SK-N-SH (cell line): ENCODE measurements at regions not wholly inside any gene's neighbourhood (a gene's known extent, or its start where the extent isn't known, plus 50 kb on each side); places are given as distances from the start of the nearest gene placed in this dataset.

Source experiments
- CTCF ChIA-PET: fragments of 300-600, 350-600 bp; formaldehyde crosslinking; extraction: SDS; loops from one replicate; lab custom pipeline; 2021; lab: Yijun Ruan, JAX
- POLR2A ChIA-PET: fragments of 350-600 bp; sonication (Branson Sonifier 250); formaldehyde crosslinking; extraction: SDS; loops from one replicate; lab custom pipeline; 2020; ENCODE audit warnings: antibody characterized with exemption, inconsistent platforms; lab: Yijun Ruan, JAX
- DNase-seq: peaks from one replicate; pipeline ENCODE4 v3.0.0; 2012
- H2AFZ ChIP-seq: fragments of 200-600 bp; sonication (generic); 2 replicates; pipeline ENCODE4 v1.8.1; 2016; ENCODE audit warnings: antibody characterized with exemption, mild to moderate bottlenecking, low read depth
- H3F3A ChIP-seq: fragments of 200-600 bp; sonication (generic); replicated peaks from 2 replicates; pipeline ENCODE3; 2016; ENCODE audit warnings: antibody characterized with exemption, mild to moderate bottlenecking; ENCODE audit not compliant: insufficient read depth
- H3K27ac ChIP-seq, 2 experiments: fragments of 200-500 bp in 1 of 2; fragments of 200-600 bp in 1 of 2; sonication (Bioruptor generic) in 1 of 2; sonication (generic), shearing (Covaris generic) in 1 of 2; 2 replicates each; pipeline versions ENCODE4 v1.5.1 to v1.6.1; 2014 to 2016; ENCODE audit warnings: low read depth in 2 of 2, inconsistent platforms in 1 of 2, low read length in 1 of 2, mild to moderate bottlenecking in 1 of 2, mixed read lengths in 1 of 2
- H3K27me3 ChIP-seq: fragments of 200-600 bp; sonication (generic), shearing (Covaris generic); 2 replicates; pipeline ENCODE4 v1.6.1; 2016; ENCODE audit warnings: mixed run types; ENCODE audit not compliant: insufficient read depth
- H3K36me3 ChIP-seq, 2 experiments: fragments of 200-500 bp in 1 of 2; fragments of 200-600 bp in 1 of 2; sonication (Bioruptor generic) in 1 of 2; sonication (generic) in 1 of 2; replicated peaks in 1 of 2; 2 replicates each; pipeline versions ENCODE3 to v1.5.1; 2014 to 2016; ENCODE audit warnings: low read length in 1 of 2, mild to moderate bottlenecking in 1 of 2; ENCODE audit not compliant: insufficient read depth in 2 of 2, control insufficient read depth in 1 of 2
- H3K4me1 ChIP-seq, 2 experiments: fragments of 200-500 bp in 1 of 2; fragments of 200-600 bp in 1 of 2; sonication (Bioruptor generic) in 1 of 2; sonication (generic), shearing (Covaris generic) in 1 of 2; 2 replicates each; pipeline versions ENCODE4 v1.5.1 to v1.6.1; 2014 to 2016; ENCODE audit warnings: low read depth in 1 of 2, low read length in 1 of 2, mixed run types in 1 of 2; ENCODE audit not compliant: insufficient read depth in 2 of 2, control insufficient read depth in 1 of 2
- H3K4me2 ChIP-seq: fragments of 200-600 bp; sonication (generic), shearing (Covaris generic); 2 replicates; pipeline ENCODE4 v1.6.1; 2017; ENCODE audit warnings: mixed run types
- H3K4me3 ChIP-seq, 2 experiments: fragments of 200-500 bp in 1 of 2; fragments of 200-600 bp in 1 of 2; sonication (Bioruptor generic) in 1 of 2; sonication (generic), shearing (Covaris generic) in 1 of 2; 2 replicates each; pipeline versions ENCODE4 v1.5.1 to v1.8.1; 2014 to 2016; ENCODE audit warnings: low read depth in 2 of 2, inconsistent platforms in 1 of 2, low read length in 1 of 2, mild to moderate bottlenecking in 1 of 2, mixed read lengths in 1 of 2, moderate library complexity in 1 of 2
- H3K79me2 ChIP-seq: fragments of 200-600 bp; sonication (generic); 2 replicates; pipeline ENCODE4 v1.8.1; 2017; ENCODE audit warnings: mild to moderate bottlenecking; ENCODE audit not compliant: insufficient read depth
- H3K9ac ChIP-seq: fragments of 200-600 bp; sonication (generic); 2 replicates; pipeline ENCODE4 v1.6.1; 2017; ENCODE audit warnings: mixed run types
- H3K9me2 ChIP-seq: fragments of 200-600 bp; sonication (generic); 2 replicates; pipeline ENCODE4 v1.6.1; 2017; ENCODE audit warnings: mixed run types
- H3K9me3 ChIP-seq: fragments of 200-600 bp; sonication (generic); 2 replicates; pipeline ENCODE4 v1.6.1; 2017; ENCODE audit warnings: mixed run types, mild to moderate bottlenecking, moderate library complexity
- H4K20me1 ChIP-seq: fragments of 200-600 bp; sonication (generic); 2 replicates; pipeline ENCODE4 v1.6.1; 2017; ENCODE audit warnings: mild to moderate bottlenecking, mixed run types; ENCODE audit not compliant: insufficient read depth
- CHD2 ChIP-seq: fragments of 150-350 bp; IDR thresholded peaks from 2 replicates; pipeline ENCODE4 v1.6.1; 2018; ENCODE audit warnings: low read length; ENCODE audit not compliant: partially characterized antibody
- FOSL2 ChIP-seq: IDR thresholded peaks from 2 replicates; pipeline ENCODE4 v1.4.0; 2012; ENCODE audit warnings: low read depth, mild to moderate bottlenecking, moderate library complexity, borderline replicate concordance
- FOXM1 ChIP-seq: IDR thresholded peaks from 2 replicates; pipeline ENCODE4 v1.4.0; 2012; ENCODE audit warnings: low read depth, mild to moderate bottlenecking
- GABPA ChIP-seq: IDR thresholded peaks from 2 replicates; pipeline ENCODE4 v1.4.0; 2012; ENCODE audit warnings: low read depth, mild to moderate bottlenecking
- GATA2 ChIP-seq: sonication (generic); formaldehyde crosslinking; IDR thresholded peaks from 2 replicates; pipeline ENCODE4 v1.5.0; 2020; ENCODE audit warnings: mild to moderate bottlenecking, missing genetic modification reagents
- JUND ChIP-seq: IDR thresholded peaks from 2 replicates; pipeline ENCODE4 v1.4.0; 2012
- MXI1 ChIP-seq: IDR thresholded peaks from 2 replicates; pipeline ENCODE4 v1.6.1; 2012; ENCODE audit warnings: mild to moderate bottlenecking, low read depth, low read length, improper control_type of control experiment
- POLR2AphosphoS5 ChIP-seq: IDR thresholded peaks from 2 replicates; pipeline ENCODE4 v1.6.1; 2012; ENCODE audit warnings: low read depth, low read length
- RCOR1 ChIP-seq: fragments of 150-350 bp; IDR thresholded peaks from 2 replicates; pipeline ENCODE4 v1.6.1; 2017; ENCODE audit warnings: antibody characterized with exemption, low read length
- RFX5 ChIP-seq: IDR thresholded peaks from 2 replicates; pipeline ENCODE4 v1.6.1; 2012; ENCODE audit warnings: mild to moderate bottlenecking, improper control_type of control experiment, low read length
- RXRA ChIP-seq: IDR thresholded peaks from 2 replicates; pipeline ENCODE4 v1.4.0; 2012; ENCODE audit warnings: low read depth, mild to moderate bottlenecking, borderline replicate concordance
- TAF1 ChIP-seq: IDR thresholded peaks from 2 replicates; pipeline ENCODE4 v1.6.1; 2012; ENCODE audit warnings: low read depth, mild to moderate bottlenecking, low read length, moderate library complexity, borderline replicate concordance
- TCF12 ChIP-seq: IDR thresholded peaks from 2 replicates; pipeline ENCODE4 v1.4.0; 2012
- TEAD4 ChIP-seq: IDR thresholded peaks from 2 replicates; pipeline ENCODE4 v1.4.0; 2012; ENCODE audit warnings: mild to moderate bottlenecking, borderline replicate concordance; ENCODE audit not compliant: insufficient read depth
- WGBS: methylation state at CpG from one replicate; pipeline ENCODE4 v1.1.6; 2017; ENCODE audit warnings: low lambda C conversion rate; 5-methylcytosine and 5-hydroxymethylcytosine counted together
- TF ChIP-seq, protein P1 (sequence below): IDR thresholded peaks from 2 replicates; pipeline ENCODE4 v1.6.1; 2012; ENCODE audit warnings: mild to moderate bottlenecking, low read depth, low read length, moderate library complexity
- TF ChIP-seq, protein P2 (sequence below): fragments of 150-350 bp; IDR thresholded peaks from 2 replicates; pipeline ENCODE4 v1.6.1; 2016; ENCODE audit warnings: mild to moderate bottlenecking, low read depth, low read length

GRCh38 chr4:175435381-175435783, 376.7 kb downstream of the GPM6A start (continued):
- TF ChIP-seq, protein P1, sequence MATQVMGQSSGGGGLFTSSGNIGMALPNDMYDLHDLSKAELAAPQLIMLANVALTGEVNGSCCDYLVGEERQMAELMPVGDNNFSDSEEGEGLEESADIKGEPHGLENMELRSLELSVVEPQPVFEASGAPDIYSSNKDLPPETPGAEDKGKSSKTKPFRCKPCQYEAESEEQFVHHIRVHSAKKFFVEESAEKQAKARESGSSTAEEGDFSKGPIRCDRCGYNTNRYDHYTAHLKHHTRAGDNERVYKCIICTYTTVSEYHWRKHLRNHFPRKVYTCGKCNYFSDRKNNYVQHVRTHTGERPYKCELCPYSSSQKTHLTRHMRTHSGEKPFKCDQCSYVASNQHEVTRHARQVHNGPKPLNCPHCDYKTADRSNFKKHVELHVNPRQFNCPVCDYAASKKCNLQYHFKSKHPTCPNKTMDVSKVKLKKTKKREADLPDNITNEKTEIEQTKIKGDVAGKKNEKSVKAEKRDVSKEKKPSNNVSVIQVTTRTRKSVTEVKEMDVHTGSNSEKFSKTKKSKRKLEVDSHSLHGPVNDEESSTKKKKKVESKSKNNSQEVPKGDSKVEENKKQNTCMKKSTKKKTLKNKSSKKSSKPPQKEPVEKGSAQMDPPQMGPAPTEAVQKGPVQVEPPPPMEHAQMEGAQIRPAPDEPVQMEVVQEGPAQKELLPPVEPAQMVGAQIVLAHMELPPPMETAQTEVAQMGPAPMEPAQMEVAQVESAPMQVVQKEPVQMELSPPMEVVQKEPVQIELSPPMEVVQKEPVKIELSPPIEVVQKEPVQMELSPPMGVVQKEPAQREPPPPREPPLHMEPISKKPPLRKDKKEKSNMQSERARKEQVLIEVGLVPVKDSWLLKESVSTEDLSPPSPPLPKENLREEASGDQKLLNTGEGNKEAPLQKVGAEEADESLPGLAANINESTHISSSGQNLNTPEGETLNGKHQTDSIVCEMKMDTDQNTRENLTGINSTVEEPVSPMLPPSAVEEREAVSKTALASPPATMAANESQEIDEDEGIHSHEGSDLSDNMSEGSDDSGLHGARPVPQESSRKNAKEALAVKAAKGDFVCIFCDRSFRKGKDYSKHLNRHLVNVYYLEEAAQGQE, result no peak
- TF ChIP-seq TEAD4 (no peak), TAF1 (no peak), GABPA (no peak), POLR2AphosphoS5 (no peak), CHD2 (peak; percentile 37), RCOR1 (peak; percentile 42; the same call in 1 of the 2 replicates), MXI1 (peak; percentile 62; the same call in 1 of the 2 replicates)

DNA sequence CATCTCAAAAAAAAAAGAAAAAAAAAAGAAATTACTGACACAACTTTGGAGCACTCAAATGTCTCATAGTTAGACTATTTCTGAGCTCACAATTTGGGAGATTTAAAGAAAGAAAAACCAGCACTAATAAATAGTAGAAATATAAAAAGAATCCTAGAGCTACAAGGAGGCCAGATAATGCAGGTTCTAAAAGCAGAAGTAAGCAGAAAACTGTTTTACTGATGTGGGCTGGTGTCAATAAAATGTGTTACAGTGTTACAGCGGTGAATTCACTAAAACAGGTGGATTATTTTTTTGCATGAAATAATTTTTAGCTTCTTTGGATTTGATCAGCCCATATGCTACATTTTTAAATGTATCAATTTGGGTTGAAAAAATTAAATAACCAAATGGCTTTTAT, 375.9 kb downstream of the GPM6A start:
- Histone ChIP-seq H3K9ac (no peak overlapping the region), H3K27me3 (no peaks in the 10 kb centered on the region), H4K20me1 (no peaks in the 10 kb centered on the region), H3K4me3 (no peak overlapping the region)
- 59% methylated on average over 1 of the region's 1 CpG for WGBS
- no peak for DNase-seq
- ChIA-PET CTCF (no interaction called here), POLR2A (no interaction called here)
- TF ChIP-seq RCOR1, result no peak
- TF ChIP-seq GATA2 (CRISPR knock-in tag), result no peak
- no peak for TF ChIP-seq FOSL2
- TF ChIP-seq GABPA, result no peak
- TF ChIP-seq FOXM1, result no peak
- TF ChIP-seq JUND, result no peak
- no peak for TF ChIP-seq RFX5
- no peak for TF ChIP-seq TCF12
- TF ChIP-seq RXRA, result no peak
- TF ChIP-seq, protein P1, result no peak
- TF ChIP-seq, protein P2, sequence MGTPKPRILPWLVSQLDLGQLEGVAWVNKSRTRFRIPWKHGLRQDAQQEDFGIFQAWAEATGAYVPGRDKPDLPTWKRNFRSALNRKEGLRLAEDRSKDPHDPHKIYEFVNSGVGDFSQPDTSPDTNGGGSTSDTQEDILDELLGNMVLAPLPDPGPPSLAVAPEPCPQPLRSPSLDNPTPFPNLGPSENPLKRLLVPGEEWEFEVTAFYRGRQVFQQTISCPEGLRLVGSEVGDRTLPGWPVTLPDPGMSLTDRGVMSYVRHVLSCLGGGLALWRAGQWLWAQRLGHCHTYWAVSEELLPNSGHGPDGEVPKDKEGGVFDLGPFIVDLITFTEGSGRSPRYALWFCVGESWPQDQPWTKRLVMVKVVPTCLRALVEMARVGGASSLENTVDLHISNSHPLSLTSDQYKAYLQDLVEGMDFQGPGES, result no peak
- TF ChIP-seq CHD2, result no peak
- TF ChIP-seq, all 33 proteins: peak for 0
- H3K27ac ChIP-seq, result no peak overlapping the region
- H3K9me2 ChIP-seq, result no peaks in the 10 kb centered on the region
- H2AFZ ChIP-seq, result no peak overlapping the region
- peaks cover 3% of the 10 kb centered on the region for H3F3A ChIP-seq
- H3K9me3 ChIP-seq, result no peaks in the 10 kb centered on the region
- H3K36me3 ChIP-seq, result no peaks in the 10 kb centered on the region
- H3K4me1 ChIP-seq, result no peaks in the 10 kb centered on the region; a peak in 2 of 4 replicates
- H3K4me2 ChIP-seq, result no peak overlapping the region
- no peaks in the 10 kb centered on the region for H3K79me2 ChIP-seq
